ENCODE measurements at regions not wholly inside any gene's neighbourhood (a gene's known extent, or its start where the extent isn't known, plus 50 kb on each side); places are given as distances from the start of the nearest gene placed in this dataset.

DNA sequence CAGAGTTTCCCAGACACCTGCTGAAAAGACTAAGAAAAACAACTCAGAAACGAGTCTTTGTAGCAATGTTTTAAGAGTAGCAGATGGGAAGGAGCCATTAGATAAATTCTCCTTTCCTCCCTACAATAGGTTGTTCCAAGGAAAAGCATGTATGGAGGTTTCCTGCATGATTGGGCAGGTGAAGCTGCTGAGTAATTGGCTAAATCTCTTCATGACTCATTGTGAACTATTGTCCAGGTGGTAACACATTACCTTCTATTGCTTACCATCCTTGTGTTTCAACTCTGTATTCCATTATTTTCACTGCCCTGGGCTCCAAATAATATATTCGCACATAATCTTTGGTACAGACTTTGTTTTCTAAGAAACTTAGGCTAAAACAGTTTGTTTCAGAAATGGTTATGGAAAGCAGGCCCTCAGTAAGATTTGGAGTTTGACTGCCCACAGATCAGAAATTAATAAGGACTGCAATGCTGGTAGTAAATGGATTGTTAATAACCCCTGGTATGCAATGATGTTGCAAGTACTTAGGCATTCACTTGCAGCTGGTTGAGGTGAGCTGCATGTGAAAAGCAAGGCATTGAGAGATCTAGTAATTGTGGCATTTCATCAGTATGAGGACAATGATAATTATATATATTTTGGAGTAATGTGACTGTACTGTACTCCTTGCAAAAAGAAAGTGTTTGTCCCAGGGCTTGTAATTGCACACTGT lies 281.4 kb upstream of the VLDLR start:
- H3K27ac ChIP-seq: no peak overlapping the region
- TF ChIP-seq ZFX (IDR thresholded peaks at IDR 0.05; ENCODE audit: borderline replicate concordance): no peak
- TF ChIP-seq CTCF (IDR thresholded peaks at IDR 0.05): no peak

DNA sequence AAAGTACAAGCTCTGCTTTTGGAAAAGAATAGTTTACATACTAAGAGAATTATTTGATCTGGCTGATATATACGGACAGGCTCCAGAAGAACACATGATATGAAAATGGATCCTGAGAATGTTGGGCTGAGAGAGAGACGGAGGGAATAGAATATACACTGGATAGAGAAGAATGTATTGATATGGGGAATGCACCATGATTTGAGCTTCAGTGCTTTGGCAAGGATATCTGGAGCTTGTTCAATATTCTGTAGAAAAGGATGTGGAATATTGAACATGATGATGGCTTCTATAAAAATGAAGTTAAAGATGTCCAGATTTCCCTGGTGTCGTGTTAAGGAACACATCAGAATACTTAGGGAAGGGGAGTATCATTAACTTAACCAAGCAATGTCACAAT lies 280.5 kb upstream of the VLDLR start:
- no peak for TF ChIP-seq ZFX (IDR thresholded peaks at IDR 0.05; ENCODE audit: borderline replicate concordance)
- TF ChIP-seq CTCF (IDR thresholded peaks at IDR 0.05): no peak
- no peak overlapping the region for H3K27ac ChIP-seq

DNA sequence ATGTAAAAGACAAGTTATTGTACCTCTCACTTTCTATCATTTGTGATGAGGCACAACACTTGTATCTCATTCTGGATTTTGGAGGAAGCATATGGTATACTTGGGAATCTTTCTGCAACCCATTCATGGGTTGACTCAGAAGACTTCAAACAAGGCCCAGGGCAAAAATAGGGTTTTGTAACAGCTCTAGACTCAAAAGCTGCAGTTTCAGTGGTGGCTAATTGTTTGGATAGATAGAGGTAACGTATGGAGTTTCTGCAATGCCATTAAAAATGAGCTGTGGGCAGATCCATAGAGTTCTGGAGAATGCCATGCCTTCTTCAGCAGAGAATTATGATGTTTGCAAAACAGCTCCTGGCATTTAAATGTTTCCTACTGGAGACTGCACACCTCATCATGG lies 279.6 kb upstream of the VLDLR start:
- no peak for TF ChIP-seq CTCF (IDR thresholded peaks at IDR 0.05)
- no peak for TF ChIP-seq ZFX (IDR thresholded peaks at IDR 0.05; ENCODE audit: borderline replicate concordance)
- no peak overlapping the region for H3K27ac ChIP-seq

DNA sequence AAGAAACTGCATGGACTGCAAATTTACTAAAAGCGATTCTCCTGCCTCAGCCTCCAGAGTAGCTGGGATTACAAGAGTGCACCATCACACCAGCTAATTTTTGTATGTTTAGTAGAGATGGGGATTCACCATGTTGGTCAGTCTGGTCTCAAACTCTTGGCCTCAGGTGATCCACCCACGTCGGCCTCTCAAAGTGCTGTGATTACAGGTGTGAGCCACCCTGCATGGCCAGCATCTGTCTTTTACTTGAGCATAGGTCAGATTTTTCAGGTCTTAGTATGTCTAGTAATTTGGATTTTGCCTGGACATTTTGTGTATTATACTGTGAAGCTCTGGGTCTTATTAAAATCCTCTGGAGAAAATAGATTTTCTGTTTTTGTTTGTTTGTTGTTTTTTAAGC lies 277.8 kb upstream of the VLDLR start:
- no peak for TF ChIP-seq ZFX (IDR thresholded peaks at IDR 0.05; ENCODE audit: borderline replicate concordance)
- TF ChIP-seq CTCF (IDR thresholded peaks at IDR 0.05): no peak
- no peak overlapping the region for H3K27ac ChIP-seq

DNA sequence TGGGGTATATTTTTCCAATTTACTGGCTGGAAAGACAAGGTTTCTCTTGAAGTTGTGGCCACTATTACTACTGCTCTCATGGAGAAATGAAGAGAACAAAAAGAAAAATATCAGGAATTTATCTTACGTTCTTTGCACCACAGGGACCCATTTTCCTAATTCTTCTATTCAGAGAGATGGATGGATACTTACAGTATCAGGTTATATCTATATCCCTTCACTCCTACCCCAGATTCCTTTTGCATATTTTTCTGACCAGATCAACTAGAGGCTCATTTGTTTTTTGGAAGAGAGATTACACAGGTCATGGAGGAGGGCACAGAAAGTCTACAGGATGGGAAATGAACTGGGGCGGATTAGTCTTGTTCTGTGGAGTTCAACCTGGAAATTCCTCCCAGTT lies 277.2 kb upstream of the VLDLR start:
- TF ChIP-seq ZFX (IDR thresholded peaks at IDR 0.05; ENCODE audit: borderline replicate concordance): no peak
- no peak for TF ChIP-seq CTCF (IDR thresholded peaks at IDR 0.05)
- H3K27ac ChIP-seq: no peak overlapping the region

- no peak overlapping the region for H3K27ac ChIP-seq
- no peak for TF ChIP-seq ZFX (IDR thresholded peaks at IDR 0.05; ENCODE audit: borderline replicate concordance)
Observed at GRCh38 chr9:2345013-2345412, 276.6 kb upstream of the VLDLR start.

GRCh38 chr9:2346277-2346913 lies 275.2 kb upstream of the VLDLR start:
- no peak for TF ChIP-seq CTCF (IDR thresholded peaks at IDR 0.05)
- TF ChIP-seq ZFX (IDR thresholded peaks at IDR 0.05; ENCODE audit: borderline replicate concordance): no peak
- H3K27ac ChIP-seq: no peak overlapping the region

All from 22Rv1 (cell line).